ENCODE measurements at regions not wholly inside any gene's neighbourhood (a gene's known extent, or its start where the extent isn't known, plus 50 kb on each side); places are given as distances from the start of the nearest gene placed in this dataset.

DNA sequence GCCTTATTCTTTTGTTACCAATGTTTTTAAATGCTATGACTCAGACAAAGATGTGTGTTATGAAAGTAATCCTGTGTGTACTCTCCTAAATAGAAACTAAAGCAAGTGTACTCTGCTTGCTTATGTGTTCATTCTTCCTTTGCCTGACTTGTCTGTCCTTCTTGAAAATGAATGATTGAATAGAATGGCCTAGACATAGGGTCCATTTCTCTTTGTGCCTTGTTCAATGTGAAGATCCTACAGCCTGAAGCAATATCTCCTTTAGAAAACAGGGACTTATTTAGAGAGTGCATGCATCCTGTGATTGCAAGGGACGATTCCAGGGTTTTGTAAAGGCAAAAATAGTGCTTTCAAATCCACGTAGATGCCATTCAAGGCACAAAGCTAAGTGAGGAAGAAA lies 343.6 kb upstream of the TACR3 start:
- Mint-ChIP-seq H3K4me3 (no peak overlapping the region), H3K27me3 (no peaks in the 10 kb centered on the region), H3K9me3 (ENCODE audit: insufficient read depth) (no peaks in the 10 kb centered on the region), H3K27ac (no peak overlapping the region), H3K4me1 (no peaks in the 10 kb centered on the region)
- H3K9ac ChIP-seq (ENCODE audit: low read length): no peak overlapping the region
- H3K4me1 ChIP-seq (ENCODE audit: control insufficient read depth in 2 of 2, insufficient read depth in 2 of 2, low read length in 2 of 2): no peaks in the 10 kb centered on the region
- no peaks in the 10 kb centered on the region for H3K9me3 ChIP-seq (ENCODE audit: control extremely low read depth in 1 of 3, control insufficient read depth in 2 of 3, insufficient read depth in 1 of 3, low read length in 2 of 3)
- TF ChIP-seq, protein P1, sequence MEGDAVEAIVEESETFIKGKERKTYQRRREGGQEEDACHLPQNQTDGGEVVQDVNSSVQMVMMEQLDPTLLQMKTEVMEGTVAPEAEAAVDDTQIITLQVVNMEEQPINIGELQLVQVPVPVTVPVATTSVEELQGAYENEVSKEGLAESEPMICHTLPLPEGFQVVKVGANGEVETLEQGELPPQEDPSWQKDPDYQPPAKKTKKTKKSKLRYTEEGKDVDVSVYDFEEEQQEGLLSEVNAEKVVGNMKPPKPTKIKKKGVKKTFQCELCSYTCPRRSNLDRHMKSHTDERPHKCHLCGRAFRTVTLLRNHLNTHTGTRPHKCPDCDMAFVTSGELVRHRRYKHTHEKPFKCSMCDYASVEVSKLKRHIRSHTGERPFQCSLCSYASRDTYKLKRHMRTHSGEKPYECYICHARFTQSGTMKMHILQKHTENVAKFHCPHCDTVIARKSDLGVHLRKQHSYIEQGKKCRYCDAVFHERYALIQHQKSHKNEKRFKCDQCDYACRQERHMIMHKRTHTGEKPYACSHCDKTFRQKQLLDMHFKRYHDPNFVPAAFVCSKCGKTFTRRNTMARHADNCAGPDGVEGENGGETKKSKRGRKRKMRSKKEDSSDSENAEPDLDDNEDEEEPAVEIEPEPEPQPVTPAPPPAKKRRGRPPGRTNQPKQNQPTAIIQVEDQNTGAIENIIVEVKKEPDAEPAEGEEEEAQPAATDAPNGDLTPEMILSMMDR (IDR thresholded peaks at IDR 0.05): no peak
- TF ChIP-seq EZH2 (IDR thresholded peaks at IDR 0.05; ENCODE audit: borderline replicate concordance, insufficient read depth, low read depth, low read length, poor library complexity, severe bottlenecking): no peak
- H4K20me1 ChIP-seq (ENCODE audit: control insufficient read depth, insufficient read depth, low read length, poor library complexity, severe bottlenecking): no peaks in the 10 kb centered on the region
- H3K4me3 ChIP-seq (ENCODE audit: control extremely low read depth in 1 of 5, extremely low read depth in 1 of 5, insufficient read depth in 1 of 5, low read depth in 2 of 5, low read length in 4 of 5): no peak overlapping the region
- H3K79me2 ChIP-seq (ENCODE audit: control insufficient read depth, insufficient read depth, low read length): no peaks in the 10 kb centered on the region
- DNase-seq: no peak
- ATAC-seq (ENCODE audit: low read depth): no peak
- H3K36me3 ChIP-seq (replicated peaks in 1 of 2; ENCODE audit: control extremely low read depth in 1 of 2, control insufficient read depth in 1 of 2, extremely low read depth in 1 of 2, insufficient read depth in 2 of 2, low read length in 1 of 2): no peaks in the 10 kb centered on the region
- 67% methylated on average over 2 of the region's 2 CpGs for WGBS (ENCODE audit: insufficient coverage)
- intact Hi-C loops (cut with micrococcal nuclease): no loop called here
- ChIA-PET POLR2A (no interaction called here), CTCF (no interaction called here)
- no peak overlapping the region for H2AFZ ChIP-seq (ENCODE audit: insufficient read depth, low read depth, low read length, poor library complexity, severe bottlenecking)
- no peak overlapping the region for H3K27ac ChIP-seq (ENCODE audit: low read length in 2 of 2)
- no peak overlapping the region for H3K4me2 ChIP-seq (replicated peaks; ENCODE audit: low read depth, low read length, poor library complexity, severe bottlenecking)
- no peaks in the 10 kb centered on the region for H3K27me3 ChIP-seq (replicated peaks in 1 of 4; ENCODE audit: control extremely low read depth in 1 of 4, control insufficient read depth in 3 of 4, insufficient read depth in 4 of 4, low read length in 3 of 4)

DNA sequence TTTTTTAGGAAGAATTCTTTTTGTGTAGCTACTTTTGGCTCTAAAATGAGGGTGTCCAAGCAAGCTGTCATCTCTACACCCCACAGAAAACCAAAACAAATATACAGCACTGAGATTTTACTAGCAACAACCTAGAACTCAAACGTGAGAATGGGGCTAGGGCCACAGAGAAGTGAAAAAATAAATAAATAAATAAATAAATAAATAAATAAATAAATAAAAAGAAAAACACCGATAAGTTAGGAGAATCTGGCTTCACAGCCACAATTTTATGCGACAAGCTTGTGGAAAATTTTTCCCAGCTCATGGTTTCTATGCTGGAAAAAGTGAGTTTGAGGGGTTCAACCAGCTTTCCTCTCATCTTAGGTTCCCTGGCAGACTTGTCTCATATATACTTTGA lies 324.6 kb upstream of the TACR3 start:
- intact Hi-C loops (cut with micrococcal nuclease): no loop called here
- WGBS (ENCODE audit: insufficient coverage): 100% methylated on average over 1 of the region's 3 CpGs
- H3K27ac ChIP-seq (ENCODE audit: low read length in 2 of 2): no peak overlapping the region
- H3K9me3 ChIP-seq (ENCODE audit: control extremely low read depth in 1 of 3, control insufficient read depth in 2 of 3, insufficient read depth in 1 of 3, low read length in 2 of 3): no peaks in the 10 kb centered on the region
- H4K20me1 ChIP-seq (ENCODE audit: control insufficient read depth, insufficient read depth, low read length, poor library complexity, severe bottlenecking): no peaks in the 10 kb centered on the region
- no peak overlapping the region for H3K9ac ChIP-seq (ENCODE audit: low read length)
- no peaks in the 10 kb centered on the region for H3K4me1 Mint-ChIP-seq
- no peaks in the 10 kb centered on the region for H3K36me3 ChIP-seq (replicated peaks in 1 of 2; ENCODE audit: control extremely low read depth in 1 of 2, control insufficient read depth in 1 of 2, extremely low read depth in 1 of 2, insufficient read depth in 2 of 2, low read length in 1 of 2)
- no peak overlapping the region for H3K4me3 ChIP-seq (ENCODE audit: control extremely low read depth in 1 of 5, extremely low read depth in 1 of 5, insufficient read depth in 1 of 5, low read depth in 2 of 5, low read length in 4 of 5)
- DNase-seq (no peak), ATAC-seq (ENCODE audit: low read depth) (no peak)
- H3K9me3 Mint-ChIP-seq (ENCODE audit: insufficient read depth): no peaks in the 10 kb centered on the region
- H3K4me3 Mint-ChIP-seq: no peak overlapping the region
- no peaks in the 10 kb centered on the region for H3K79me2 ChIP-seq (ENCODE audit: control insufficient read depth, insufficient read depth, low read length)
- no peak overlapping the region for H3K4me2 ChIP-seq (replicated peaks; ENCODE audit: low read depth, low read length, poor library complexity, severe bottlenecking)
- no peak overlapping the region for H3K27ac Mint-ChIP-seq
- TF ChIP-seq, protein P1 (IDR thresholded peaks at IDR 0.05): no peak
- TF ChIP-seq EZH2 (IDR thresholded peaks at IDR 0.05; ENCODE audit: borderline replicate concordance, insufficient read depth, low read depth, low read length, poor library complexity, severe bottlenecking): no peak
- no peaks in the 10 kb centered on the region for H3K27me3 ChIP-seq (replicated peaks in 1 of 4; ENCODE audit: control extremely low read depth in 1 of 4, control insufficient read depth in 3 of 4, insufficient read depth in 4 of 4, low read length in 3 of 4)
- ChIA-PET POLR2A (no interaction called here), CTCF (no interaction called here)
- no peak overlapping the region for H2AFZ ChIP-seq (ENCODE audit: insufficient read depth, low read depth, low read length, poor library complexity, severe bottlenecking)
- H3K27me3 Mint-ChIP-seq: no peaks in the 10 kb centered on the region
- no peaks in the 10 kb centered on the region for H3K4me1 ChIP-seq (ENCODE audit: control insufficient read depth in 2 of 2, insufficient read depth in 2 of 2, low read length in 2 of 2)

Data from B cell (primary cell).